Vagina (tissue), 2 donors: ENCODE measurements at regions not wholly inside any gene's neighbourhood (a gene's known extent, or its start where the extent isn't known, plus 50 kb on each side); places are given as distances from the start of the nearest gene placed in this dataset.

Experiments used
- POLR2A ChIP-seq, 2 donors: fragments of 450-650 bp; IDR thresholded peaks; one replicate each; pipeline ENCODE4 v1.6.1; 2017; ENCODE audit warnings: antibody characterized with exemption in 2 of 2, mild to moderate bottlenecking in 2 of 2, moderate library complexity in 2 of 2
- TF ChIP-seq, protein P1 (sequence below), 3 experiments: fragments of 450-650 bp in 2 of 3; fragments of 200-600 bp in 1 of 3; sonication (generic) in 1 of 3; IDR thresholded peaks; one replicate each; pipeline ENCODE4 v1.5.1; 2017 to 2019; ENCODE audit warnings: antibody characterized with exemption in 3 of 3, mild to moderate bottlenecking in 2 of 3, moderate library complexity in 2 of 3

DNA sequence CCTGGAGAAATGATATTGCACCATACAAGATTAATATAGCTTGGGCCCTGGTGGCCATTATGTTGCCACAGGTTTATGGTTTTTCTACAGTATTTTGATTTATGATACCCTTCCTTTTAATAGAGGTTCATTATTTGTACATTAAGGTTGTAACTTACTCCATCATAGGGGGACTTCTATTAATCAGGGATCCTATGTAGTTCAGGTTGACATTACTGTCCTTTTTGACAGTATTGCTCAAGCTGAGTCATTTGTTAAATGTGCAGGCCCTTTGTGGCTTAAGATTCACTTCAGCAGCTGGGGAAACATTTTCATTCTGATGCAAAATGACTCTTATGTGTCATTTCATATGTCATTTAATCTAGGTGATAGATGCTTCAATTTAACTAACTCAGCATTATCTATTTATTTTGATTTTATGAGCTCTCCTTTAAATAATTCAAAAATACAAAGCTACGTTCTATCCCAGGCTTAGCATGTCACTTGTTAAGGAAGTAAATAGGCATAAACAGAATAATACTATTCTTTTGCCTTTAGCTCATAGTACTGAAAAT is 686.9 kb upstream of the NCAM2 start:
- TF ChIP-seq, protein P1, sequence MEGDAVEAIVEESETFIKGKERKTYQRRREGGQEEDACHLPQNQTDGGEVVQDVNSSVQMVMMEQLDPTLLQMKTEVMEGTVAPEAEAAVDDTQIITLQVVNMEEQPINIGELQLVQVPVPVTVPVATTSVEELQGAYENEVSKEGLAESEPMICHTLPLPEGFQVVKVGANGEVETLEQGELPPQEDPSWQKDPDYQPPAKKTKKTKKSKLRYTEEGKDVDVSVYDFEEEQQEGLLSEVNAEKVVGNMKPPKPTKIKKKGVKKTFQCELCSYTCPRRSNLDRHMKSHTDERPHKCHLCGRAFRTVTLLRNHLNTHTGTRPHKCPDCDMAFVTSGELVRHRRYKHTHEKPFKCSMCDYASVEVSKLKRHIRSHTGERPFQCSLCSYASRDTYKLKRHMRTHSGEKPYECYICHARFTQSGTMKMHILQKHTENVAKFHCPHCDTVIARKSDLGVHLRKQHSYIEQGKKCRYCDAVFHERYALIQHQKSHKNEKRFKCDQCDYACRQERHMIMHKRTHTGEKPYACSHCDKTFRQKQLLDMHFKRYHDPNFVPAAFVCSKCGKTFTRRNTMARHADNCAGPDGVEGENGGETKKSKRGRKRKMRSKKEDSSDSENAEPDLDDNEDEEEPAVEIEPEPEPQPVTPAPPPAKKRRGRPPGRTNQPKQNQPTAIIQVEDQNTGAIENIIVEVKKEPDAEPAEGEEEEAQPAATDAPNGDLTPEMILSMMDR (IDR thresholded peaks at IDR 0.05), result no peak
- TF ChIP-seq POLR2A (IDR thresholded peaks at IDR 0.05), result no peak
